DND-41 (cell line): ENCODE measurements at regions not wholly inside any gene's neighbourhood (a gene's known extent, or its start where the extent isn't known, plus 50 kb on each side); places are given as distances from the start of the nearest gene placed in this dataset.

Source experiments
- EZH2 ChIP-seq: IDR thresholded peaks from 3 replicates; pipeline ENCODE4 v1.6.1; 2012; ENCODE audit warnings: borderline replicate concordance, low read depth, mild to moderate bottlenecking, moderate library complexity, low read length, inconsistent platforms; ENCODE audit not compliant: severe bottlenecking
- TF ChIP-seq, protein P1 (sequence below): IDR thresholded peaks from 2 replicates; pipeline ENCODE4 v1.5.1; 2012; ENCODE audit warnings: borderline replicate concordance, low read length, moderate library complexity, mild to moderate bottlenecking; ENCODE audit not compliant: poor library complexity, severe bottlenecking; ENCODE audit errors: extremely low read depth

DNA sequence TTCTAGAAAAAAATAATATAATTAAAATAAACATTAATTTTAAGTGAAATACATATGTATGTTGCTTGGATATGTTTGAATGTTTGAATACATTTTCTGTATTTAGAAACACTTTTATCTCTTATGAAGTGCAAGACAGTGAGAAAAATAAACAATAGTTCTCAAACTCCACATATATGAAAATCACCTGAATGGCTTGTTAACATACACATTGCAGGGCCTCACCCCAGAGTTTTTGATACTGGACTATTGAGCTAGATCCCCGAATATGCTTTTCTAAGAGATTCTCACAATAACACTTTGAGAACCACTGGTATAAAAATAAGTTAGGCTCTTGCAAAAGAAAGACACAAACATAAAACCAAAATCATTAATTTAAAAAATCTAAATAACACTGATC lies 1570.3 kb upstream of the PRR20A start:
- TF ChIP-seq, protein P1, sequence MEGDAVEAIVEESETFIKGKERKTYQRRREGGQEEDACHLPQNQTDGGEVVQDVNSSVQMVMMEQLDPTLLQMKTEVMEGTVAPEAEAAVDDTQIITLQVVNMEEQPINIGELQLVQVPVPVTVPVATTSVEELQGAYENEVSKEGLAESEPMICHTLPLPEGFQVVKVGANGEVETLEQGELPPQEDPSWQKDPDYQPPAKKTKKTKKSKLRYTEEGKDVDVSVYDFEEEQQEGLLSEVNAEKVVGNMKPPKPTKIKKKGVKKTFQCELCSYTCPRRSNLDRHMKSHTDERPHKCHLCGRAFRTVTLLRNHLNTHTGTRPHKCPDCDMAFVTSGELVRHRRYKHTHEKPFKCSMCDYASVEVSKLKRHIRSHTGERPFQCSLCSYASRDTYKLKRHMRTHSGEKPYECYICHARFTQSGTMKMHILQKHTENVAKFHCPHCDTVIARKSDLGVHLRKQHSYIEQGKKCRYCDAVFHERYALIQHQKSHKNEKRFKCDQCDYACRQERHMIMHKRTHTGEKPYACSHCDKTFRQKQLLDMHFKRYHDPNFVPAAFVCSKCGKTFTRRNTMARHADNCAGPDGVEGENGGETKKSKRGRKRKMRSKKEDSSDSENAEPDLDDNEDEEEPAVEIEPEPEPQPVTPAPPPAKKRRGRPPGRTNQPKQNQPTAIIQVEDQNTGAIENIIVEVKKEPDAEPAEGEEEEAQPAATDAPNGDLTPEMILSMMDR: no peak
- no peak for TF ChIP-seq EZH2
